GM23338 (cell line): ENCODE measurements at regions not wholly inside any gene's neighbourhood (a gene's known extent, or its start where the extent isn't known, plus 50 kb on each side); places are given as distances from the start of the nearest gene placed in this dataset.

Experiments used
- ATAC-seq: fragments of 200-7000 bp; cut with Tn5 transposase; 3 replicates; pipeline ENCODE4 v1.9.1; 2020
- DNase-seq: peaks from one replicate; pipeline ENCODE4 v3.0.0-alpha.2; 2015; ENCODE audit warnings: low spot score
- H2AFZ ChIP-seq: fragments of 200-600 bp; sonication (generic); 2 replicates; pipeline ENCODE4 v1.8.0; 2016; ENCODE audit warnings: antibody characterized with exemption, mild to moderate bottlenecking, moderate library complexity
- H3F3A ChIP-seq: fragments of 200-600 bp; sonication (generic); replicated peaks from 2 replicates; pipeline ENCODE4 v1.8.0; 2017; ENCODE audit warnings: antibody characterized with exemption, mixed run types, low read depth
- H3K27ac ChIP-seq: fragments of 200-600 bp; sonication (generic); 2 replicates; pipeline ENCODE4 v1.6.1; 2016; ENCODE audit warnings: low read depth
- H3K27me3 ChIP-seq: fragments of 200-600 bp; sonication (generic); 2 replicates; pipeline ENCODE4 v1.8.0; 2016; ENCODE audit warnings: mild to moderate bottlenecking, mixed run types, moderate library complexity; ENCODE audit not compliant: insufficient read depth
- H3K36me3 ChIP-seq: fragments of 200-600 bp; sonication (generic); 2 replicates; pipeline ENCODE4 v1.8.0; 2016; ENCODE audit warnings: mild to moderate bottlenecking; ENCODE audit not compliant: insufficient read depth
- H3K4me1 ChIP-seq: fragments of 200-600 bp; sonication (generic); 2 replicates; pipeline ENCODE4 v1.8.0; 2016; ENCODE audit warnings: mild to moderate bottlenecking, moderate library complexity; ENCODE audit not compliant: insufficient read depth
- H3K4me2 ChIP-seq: fragments of 200-600 bp; sonication (generic); 2 replicates; pipeline ENCODE4 v1.7.1; 2017; ENCODE audit warnings: mixed run types
- H3K4me3 ChIP-seq: fragments of 200-600 bp; sonication (generic); 2 replicates; pipeline ENCODE4 v1.6.1; 2016; ENCODE audit warnings: mixed run types
- H3K79me2 ChIP-seq: fragments of 200-600 bp; sonication (generic); replicated peaks from 2 replicates; pipeline ENCODE4 v1.8.0; 2017; ENCODE audit warnings: mild to moderate bottlenecking; ENCODE audit not compliant: insufficient read depth
- H3K9me2 ChIP-seq: fragments of 200-600 bp; sonication (generic); 2 replicates; pipeline ENCODE4 v1.8.0; 2017; ENCODE audit not compliant: insufficient read depth
- H4K20me1 ChIP-seq: fragments of 200-600 bp; sonication (generic); replicated peaks from 2 replicates; pipeline ENCODE4 v1.8.0; 2017; ENCODE audit warnings: mild to moderate bottlenecking; ENCODE audit not compliant: insufficient read depth
- H3K27ac Mint-ChIP-seq: 2 replicates; pipeline ENCODE4 v1.8.0; 2020; ENCODE audit warnings: inconsistent platforms, mild to moderate bottlenecking, moderate library complexity, mixed read lengths
- H3K27me3 Mint-ChIP-seq: 3 replicates; pipeline ENCODE4 v1.8.0; 2022; ENCODE audit warnings: low read depth, mild to moderate bottlenecking, moderate library complexity, mixed read lengths, inconsistent platforms; ENCODE audit not compliant: insufficient read depth, poor library complexity
- H3K36me3 Mint-ChIP-seq: 3 replicates; pipeline ENCODE4 v1.8.0; 2021; ENCODE audit warnings: low read depth, mild to moderate bottlenecking, inconsistent platforms, moderate library complexity, mixed read lengths
- H3K4me1 Mint-ChIP-seq: 3 replicates; pipeline ENCODE4 v1.8.0; 2020; ENCODE audit warnings: mild to moderate bottlenecking, inconsistent platforms, mixed read lengths
- H3K4me3 Mint-ChIP-seq: 3 replicates; pipeline ENCODE4 v1.8.0; 2021; ENCODE audit warnings: moderate library complexity, mild to moderate bottlenecking, inconsistent platforms, mixed read lengths
- H3K9me3 Mint-ChIP-seq: 3 replicates; pipeline ENCODE4 v1.8.0; 2020; ENCODE audit warnings: moderate library complexity, mild to moderate bottlenecking, inconsistent platforms, mixed read lengths
- EZH2phosphoT487 ChIP-seq: fragments of 200-600 bp; sonication (generic); IDR thresholded peaks from one replicate; pipeline ENCODE4 v1.8.1; 2018; ENCODE audit warnings: antibody characterized with exemption; ENCODE audit not compliant: unreplicated experiment
- NANOG ChIP-seq: IDR thresholded peaks from 2 replicates; pipeline ENCODE4 v1.6.1; 2016; ENCODE audit warnings: antibody characterized with exemption, borderline replicate concordance
- REST ChIP-seq: IDR thresholded peaks from one replicate; pipeline ENCODE4 v1.6.1; 2018; ENCODE audit warnings: antibody characterized with exemption; ENCODE audit not compliant: unreplicated experiment
- STAT1 ChIP-seq: IDR thresholded peaks from one replicate; pipeline ENCODE4 v1.6.1; 2016; ENCODE audit warnings: antibody characterized with exemption; ENCODE audit not compliant: unreplicated experiment
- ZNF114 ChIP-seq: fragments of 250-450 bp; sonication (Bioruptor Pico); IDR thresholded peaks from 2 replicates; pipeline ENCODE4 v1.5.0; 2020; ENCODE audit warnings: mild to moderate bottlenecking, moderate library complexity
- ZNF331 ChIP-seq: fragments of 250-450 bp; sonication (Bioruptor Pico); IDR thresholded peaks from 2 replicates; pipeline ENCODE4 v1.5.0; 2020; ENCODE audit warnings: low read depth, mild to moderate bottlenecking, moderate library complexity
- ZNF462 ChIP-seq: fragments of 250-450 bp; sonication (Bioruptor Pico); IDR thresholded peaks from 2 replicates; pipeline ENCODE4 v1.5.0; 2020; ENCODE audit warnings: mild to moderate bottlenecking, moderate library complexity

GRCh38 chr21:26674323-26674722, 101.2 kb upstream of the CYYR1 start:
- no peaks in the 10 kb centered on the region for H3K27me3 Mint-ChIP-seq
- Histone ChIP-seq H2AFZ (peak overlapping the region; percentile 83; the same call in 1 of the 2 replicates), H3F3A (no peaks in the 10 kb centered on the region), H3K4me2 (no peak overlapping the region), H3K9me2 (peaks cover 4% of the 10 kb centered on the region), H4K20me1 (no peaks in the 10 kb centered on the region), H3K4me1 (no peaks in the 10 kb centered on the region), H3K79me2 (no peaks in the 10 kb centered on the region), H3K4me3 (no peak overlapping the region), H3K27ac (no peak overlapping the region), H3K36me3 (no peaks in the 10 kb centered on the region), H3K27me3 (no peaks in the 10 kb centered on the region)
- no peaks in the 10 kb centered on the region for H3K4me1 Mint-ChIP-seq
- DNase-seq (peak; percentile 11), ATAC-seq (peak; percentile 68)
- H3K9me3 Mint-ChIP-seq: 0 out of 3 replicates have a peak, but pooled peaks cover 8% of the 10 kb centered on the region
- H3K27ac Mint-ChIP-seq: no peak overlapping the region
- H3K36me3 Mint-ChIP-seq: no peaks in the 10 kb centered on the region
- TF ChIP-seq ZNF114: no peak
- TF ChIP-seq NANOG: no peak
- TF ChIP-seq STAT1: no peak
- no peak for TF ChIP-seq REST
- TF ChIP-seq EZH2phosphoT487: no peak
- no peak overlapping the region for H3K4me3 Mint-ChIP-seq

GRCh38 chr21:26669215-26669764, 96.2 kb upstream of the CYYR1 start:
- H3K4me1 Mint-ChIP-seq: no peaks in the 10 kb centered on the region
- no peak overlapping the region for H3K4me3 Mint-ChIP-seq
- no peak overlapping the region for H3K4me2 ChIP-seq
- H3K27ac Mint-ChIP-seq: no peak overlapping the region
- H3K27me3 Mint-ChIP-seq: no peaks in the 10 kb centered on the region
- H3K36me3 ChIP-seq: no peaks in the 10 kb centered on the region
- H3K4me3 ChIP-seq: no peak overlapping the region
- H4K20me1 ChIP-seq: no peaks in the 10 kb centered on the region
- H3F3A ChIP-seq: no peaks in the 10 kb centered on the region
- ATAC-seq (no peak), DNase-seq (no peak)
- H3K9me2 ChIP-seq: peaks cover 4% of the 10 kb centered on the region
- no peak overlapping the region for H3K27ac ChIP-seq
- peaks cover 13% of the 10 kb centered on the region; the same call in 2 of the 3 replicates for H3K36me3 Mint-ChIP-seq
- no peaks in the 10 kb centered on the region for H3K79me2 ChIP-seq
- H2AFZ ChIP-seq: no peak overlapping the region
- peaks cover 37% of the 10 kb centered on the region for H3K9me3 Mint-ChIP-seq
- H3K27me3 ChIP-seq: no peaks in the 10 kb centered on the region
- no peaks in the 10 kb centered on the region for H3K4me1 ChIP-seq
- TF ChIP-seq REST (no peak), ZNF462 (CRISPR knock-in tag) (no peak), ZNF331 (no peak)
